Activated T-cell treated with anti-CD3 and anti-CD28 coated beads, Interleukin-2, amount 50 U/mL, for 4 hours (primary cell): ENCODE measurements at regions not wholly inside any gene's neighbourhood (a gene's known extent, or its start where the extent isn't known, plus 50 kb on each side); places are given as distances from the start of the nearest gene placed in this dataset.

ENCODE experiments used
- ATAC-seq, 2 donors: fragments of 200-7000 bp; cut with Tn5 transposase; one replicate each; pipeline ENCODE4 v1.10.0; 2021
- DNase-seq: peaks from one replicate; pipeline ENCODE4 v3.0.0-alpha.2; 2020
- H3K27me3 Mint-ChIP-seq: one replicate; pipeline ENCODE4 v1.8.0; 2021; ENCODE audit warnings: low read depth, mixed read lengths
- H3K36me3 Mint-ChIP-seq: one replicate; pipeline ENCODE4 v1.8.0; 2022; ENCODE audit warnings: mixed read lengths; ENCODE audit not compliant: insufficient read depth
- H3K4me1 Mint-ChIP-seq: one replicate; pipeline ENCODE4 v1.8.0; 2021; ENCODE audit warnings: low read depth, mixed read lengths
- H3K4me3 Mint-ChIP-seq: one replicate; pipeline ENCODE4 v1.8.0; 2021; ENCODE audit warnings: mild to moderate bottlenecking, moderate library complexity, mixed read lengths
- H3K9me3 Mint-ChIP-seq: one replicate; pipeline ENCODE4 v1.8.0; 2021; ENCODE audit warnings: mixed read lengths

GRCh38 chr1:87688136-87688535 is 359.5 kb downstream of the LMO4 start:
- ATAC-seq (no peak), DNase-seq (no peak)
- Mint-ChIP-seq H3K4me1 (no peaks in the 10 kb centered on the region), H3K36me3 (no peaks in the 10 kb centered on the region), H3K4me3 (no peak overlapping the region), H3K27me3 (peaks cover 6% of the 10 kb centered on the region), H3K9me3 (no peaks in the 10 kb centered on the region)

- no peaks in the 10 kb centered on the region for H3K36me3 Mint-ChIP-seq
- H3K9me3 Mint-ChIP-seq, result no peaks in the 10 kb centered on the region
- H3K27me3 Mint-ChIP-seq, result peaks cover 6% of the 10 kb centered on the region
- no peak overlapping the region for H3K4me3 Mint-ChIP-seq
- DNase-seq (no peak), ATAC-seq (no peak)
- H3K4me1 Mint-ChIP-seq, result no peaks in the 10 kb centered on the region
Observed at GRCh38 chr1:87689487-87689886, 360.8 kb downstream of the LMO4 start.

- DNase-seq (no peak), ATAC-seq (no peak)
- H3K27me3 Mint-ChIP-seq, result no peaks in the 10 kb centered on the region
- no peak overlapping the region for H3K4me3 Mint-ChIP-seq
- H3K9me3 Mint-ChIP-seq, result peaks cover 10% of the 10 kb centered on the region
- no peaks in the 10 kb centered on the region for H3K36me3 Mint-ChIP-seq
- no peaks in the 10 kb centered on the region for H3K4me1 Mint-ChIP-seq
Observed at GRCh38 chr1:87696483-87696882, 367.8 kb downstream of the LMO4 start.

- Mint-ChIP-seq H3K9me3 (peaks cover 19% of the 10 kb centered on the region), H3K4me1 (no peaks in the 10 kb centered on the region), H3K36me3 (no peaks in the 10 kb centered on the region), H3K27me3 (no peaks in the 10 kb centered on the region), H3K4me3 (no peak overlapping the region)
- no peak for DNase-seq
- ATAC-seq, result no peak
Observed at GRCh38 chr1:87702455-87702854, 373.8 kb downstream of the LMO4 start.

GRCh38 chr1:87705233-87705632 is 376.6 kb downstream of the LMO4 start:
- Mint-ChIP-seq H3K4me3 (no peak overlapping the region), H3K36me3 (no peaks in the 10 kb centered on the region), H3K9me3 (peaks cover 14% of the 10 kb centered on the region), H3K4me1 (no peaks in the 10 kb centered on the region), H3K27me3 (no peaks in the 10 kb centered on the region)
- no peak for DNase-seq
- ATAC-seq, result no peak

- no peak for ATAC-seq
- no peaks in the 10 kb centered on the region for H3K4me1 Mint-ChIP-seq
- no peaks in the 10 kb centered on the region for H3K36me3 Mint-ChIP-seq
- peaks cover 9% of the 10 kb centered on the region for H3K9me3 Mint-ChIP-seq
- H3K27me3 Mint-ChIP-seq, result no peaks in the 10 kb centered on the region
- H3K4me3 Mint-ChIP-seq, result no peak overlapping the region
- no peak for DNase-seq
Observed at GRCh38 chr1:87706203-87706602, 377.5 kb downstream of the LMO4 start.

- no peaks in the 10 kb centered on the region for H3K27me3 Mint-ChIP-seq
- H3K4me1 Mint-ChIP-seq, result no peaks in the 10 kb centered on the region
- no peak overlapping the region for H3K4me3 Mint-ChIP-seq
- no peaks in the 10 kb centered on the region for H3K36me3 Mint-ChIP-seq
- DNase-seq, result no peak
- H3K9me3 Mint-ChIP-seq, result peaks cover 8% of the 10 kb centered on the region
- no peak for ATAC-seq
Observed at GRCh38 chr1:87706779-87707228, 378.1 kb downstream of the LMO4 start.

- H3K36me3 Mint-ChIP-seq, result no peaks in the 10 kb centered on the region
- peaks cover 4% of the 10 kb centered on the region for H3K9me3 Mint-ChIP-seq
- no peaks in the 10 kb centered on the region for H3K4me1 Mint-ChIP-seq
- ATAC-seq, result no peak
- no peak overlapping the region for H3K4me3 Mint-ChIP-seq
- no peak for DNase-seq
- H3K27me3 Mint-ChIP-seq, result no peaks in the 10 kb centered on the region
Observed at GRCh38 chr1:87707411-87707810, 378.7 kb downstream of the LMO4 start.

- Mint-ChIP-seq H3K4me1 (no peaks in the 10 kb centered on the region), H3K27me3 (peaks cover 2% of the 10 kb centered on the region), H3K36me3 (no peaks in the 10 kb centered on the region), H3K4me3 (no peak overlapping the region), H3K9me3 (no peaks in the 10 kb centered on the region)
- DNase-seq (no peak), ATAC-seq (peak in 1 of 2 donors; percentile 37)
Observed at GRCh38 chr1:87712261-87713010, 383.8 kb downstream of the LMO4 start.

- Mint-ChIP-seq H3K36me3 (no peaks in the 10 kb centered on the region), H3K9me3 (no peaks in the 10 kb centered on the region)
- DNase-seq, result no peak
Observed at GRCh38 chr1:87714278-87714677, 385.6 kb downstream of the LMO4 start.

GRCh38 chr1:87715052-87715451 is 386.4 kb downstream of the LMO4 start:
- Mint-ChIP-seq H3K27me3 (peaks cover 2% of the 10 kb centered on the region), H3K36me3 (no peaks in the 10 kb centered on the region), H3K9me3 (no peaks in the 10 kb centered on the region), H3K4me1 (no peaks in the 10 kb centered on the region), H3K4me3 (no peak overlapping the region)
- no peak for ATAC-seq
- DNase-seq, result no peak

More at GRCh38 chr1:87714278-87714677, 385.6 kb downstream of the LMO4 start:
- no peak for ATAC-seq
- Mint-ChIP-seq H3K4me3 (no peak overlapping the region), H3K27me3 (peaks cover 2% of the 10 kb centered on the region), H3K4me1 (no peaks in the 10 kb centered on the region)

- no peak for DNase-seq
- Mint-ChIP-seq H3K4me3 (no peak overlapping the region), H3K4me1 (no peaks in the 10 kb centered on the region), H3K9me3 (no peaks in the 10 kb centered on the region), H3K27me3 (peaks cover 2% of the 10 kb centered on the region), H3K36me3 (no peaks in the 10 kb centered on the region)
- no peak for ATAC-seq
Observed at GRCh38 chr1:87715471-87715870, 386.8 kb downstream of the LMO4 start.

GRCh38 chr1:87717157-87717670 is 388.5 kb downstream of the LMO4 start:
- DNase-seq (no peak), ATAC-seq (no peak)
- H3K36me3 Mint-ChIP-seq, result no peaks in the 10 kb centered on the region
- H3K27me3 Mint-ChIP-seq, result peaks cover 2% of the 10 kb centered on the region
- no peaks in the 10 kb centered on the region for H3K9me3 Mint-ChIP-seq
- H3K4me1 Mint-ChIP-seq, result no peaks in the 10 kb centered on the region
- no peak overlapping the region for H3K4me3 Mint-ChIP-seq

- Mint-ChIP-seq H3K27me3 (peaks cover 2% of the 10 kb centered on the region), H3K4me3 (no peak overlapping the region), H3K36me3 (no peaks in the 10 kb centered on the region), H3K9me3 (no peaks in the 10 kb centered on the region), H3K4me1 (no peaks in the 10 kb centered on the region)
- DNase-seq (no peak), ATAC-seq (no peak)
Observed at GRCh38 chr1:87718241-87718950, 389.7 kb downstream of the LMO4 start.

GRCh38 chr1:87719658-87720057 is 391.0 kb downstream of the LMO4 start:
- DNase-seq, result no peak
- Mint-ChIP-seq H3K4me3 (no peak overlapping the region), H3K9me3 (no peaks in the 10 kb centered on the region), H3K4me1 (no peaks in the 10 kb centered on the region), H3K27me3 (peaks cover 2% of the 10 kb centered on the region), H3K36me3 (no peaks in the 10 kb centered on the region)
- ATAC-seq, result no peak
